PC-3 (cell line): ENCODE measurements at regions not wholly inside any gene's neighbourhood (a gene's known extent, or its start where the extent isn't known, plus 50 kb on each side); places are given as distances from the start of the nearest gene placed in this dataset.

ENCODE experiments used
- ATAC-seq: fragments of 200-7000 bp; cut with Tn5 transposase; 2 replicates; pipeline ENCODE4 v1.9.1; 2020; ENCODE audit warnings: mild to moderate bottlenecking, moderate library complexity
- BruUV-seq: library from RNA; stranded (reverse); fragments of 400-500 nt; replicated peaks from 2 replicates; lab custom pipeline; 2021; lab: Mats Ljungman, UMichigan
- CTCF ChIA-PET: fragments of 300-600 bp; sonication (Branson Sonifier 250); formaldehyde crosslinking; loops from one replicate; lab custom pipeline; 2022; ENCODE audit warnings: antibody characterized with exemption; lab: Charles Lee
- POLR2A ChIA-PET: fragments of 300-600 bp; sonication (Branson Sonifier 250); formaldehyde crosslinking; loops from one replicate; lab custom pipeline; 2022; ENCODE audit warnings: antibody characterized with exemption; ENCODE audit not compliant: unreplicated experiment; lab: Charles Lee
- DNase-seq: peaks from one replicate; pipeline ENCODE4 v3.0.0-alpha.2; 2015
- H2AFZ ChIP-seq: fragments of 300-600 bp; sonication (generic); 2 replicates; pipeline ENCODE4 v1.6.0; 2016; ENCODE audit warnings: antibody characterized with exemption, low read length
- H3F3A ChIP-seq: fragments of 300-600 bp; sonication (generic); one replicate; pipeline ENCODE4 v1.6.0; 2017; ENCODE audit warnings: antibody characterized with exemption, low read length, control low read depth, mild to moderate bottlenecking; ENCODE audit not compliant: unreplicated experiment
- H3K27ac ChIP-seq: fragments of 300-600 bp; sonication (generic); 2 replicates; pipeline ENCODE4 v1.5.1; 2016; ENCODE audit warnings: mild to moderate bottlenecking, low read length
- H3K27me3 ChIP-seq: fragments of 300-600 bp; sonication (generic); 2 replicates; pipeline ENCODE4 v1.6.1; 2016; ENCODE audit warnings: low read length, mixed read lengths
- H3K36me3 ChIP-seq: fragments of 300-600 bp; sonication (generic); 2 replicates; pipeline ENCODE4 v1.6.1; 2016; ENCODE audit warnings: low read depth, mixed run types, low read length, mixed read lengths
- H3K4me1 ChIP-seq: fragments of 300-600 bp; sonication (generic); 2 replicates; pipeline ENCODE4 v1.5.1; 2016; ENCODE audit warnings: low read length; ENCODE audit not compliant: insufficient read depth
- H3K4me2 ChIP-seq: fragments of 300-600 bp; sonication (generic); 2 replicates; pipeline ENCODE4 v1.6.0; 2016; ENCODE audit warnings: low read length
- H3K4me3 ChIP-seq: fragments of 300-600 bp; sonication (generic); 2 replicates; pipeline ENCODE4 v1.5.1; 2016; ENCODE audit warnings: mild to moderate bottlenecking, low read length, mixed read lengths
- H3K79me2 ChIP-seq: fragments of 300-600 bp; sonication (generic); 2 replicates; pipeline ENCODE4 v1.6.1; 2017; ENCODE audit warnings: low read length, mixed read lengths
- H3K9ac ChIP-seq: fragments of 300-600 bp; sonication (generic); 2 replicates; pipeline ENCODE4 v1.6.0; 2016; ENCODE audit warnings: mild to moderate bottlenecking, low read length
- H3K9me2 ChIP-seq: fragments of 300-600 bp; sonication (generic); replicated peaks from 2 replicates; pipeline ENCODE4 v1.6.1; 2016; ENCODE audit warnings: mixed run types, low read length, mixed read lengths
- H3K9me3 ChIP-seq: fragments of 300-600 bp; sonication (generic); 2 replicates; pipeline ENCODE4 v1.6.1; 2016; ENCODE audit warnings: low read length, mixed read lengths
- H4K20me1 ChIP-seq: fragments of 300-600 bp; sonication (generic); 2 replicates; pipeline ENCODE4 v1.6.1; 2016; ENCODE audit warnings: low read length, mixed read lengths
- EZH2 ChIP-seq: fragments of 300-600 bp; sonication (generic); IDR thresholded peaks from one replicate; pipeline ENCODE4 v1.6.1; 2017; ENCODE audit warnings: antibody characterized with exemption, mild to moderate bottlenecking, low read length; ENCODE audit not compliant: unreplicated experiment
- EZH2phosphoT487 ChIP-seq: fragments of 300-600 bp; sonication (generic); IDR thresholded peaks from 2 replicates; pipeline ENCODE4 v1.6.1; 2018; ENCODE audit warnings: mild to moderate bottlenecking, antibody characterized with exemption, low read length, borderline replicate concordance
- intact Hi-C: fragments of 100-400 bp; cut with micrococcal nuclease; formaldehyde crosslinking; loops from 2 replicates; pipeline ENCODE4 v1.9.0; 2023
- TF ChIP-seq, protein P1 (sequence below): fragments of 300-600 bp; sonication (generic); conservative IDR thresholded peaks from 2 replicates; pipeline ENCODE4 v1.5.1; 2017; ENCODE audit warnings: antibody characterized with exemption, low read depth, mild to moderate bottlenecking, low read length

DNA sequence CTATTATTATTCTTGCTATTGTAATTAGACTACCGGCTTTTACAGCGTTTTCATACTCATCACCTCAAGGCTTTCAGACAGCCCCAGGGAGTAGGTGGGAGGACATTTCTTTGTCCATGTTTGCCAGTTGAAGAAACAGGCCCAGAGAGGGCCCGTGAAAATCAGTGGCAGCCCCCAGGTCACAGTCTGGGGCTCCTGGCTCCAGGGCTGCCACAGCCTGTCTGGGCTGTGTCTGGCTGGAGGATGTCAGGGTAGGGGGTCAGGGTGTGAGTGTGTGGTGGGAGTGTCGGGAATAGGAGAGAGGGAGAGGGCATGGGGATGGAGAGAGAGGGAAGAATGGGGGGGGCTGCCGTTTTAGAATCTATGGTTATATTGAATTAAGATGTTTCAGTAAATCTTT lies 118.2 kb upstream of the TLE3 start:
- ChIA-PET CTCF (no interaction called here), POLR2A (no interaction called here)
- Histone ChIP-seq H3K9ac (no peak overlapping the region), H3K9me2 (no peaks in the 10 kb centered on the region), H4K20me1 (no peaks in the 10 kb centered on the region), H3F3A (no peaks in the 10 kb centered on the region), H3K27me3 (0 out of 2 replicates have a peak, but pooled peaks cover 8% of the 10 kb centered on the region), H3K9me3 (no peaks in the 10 kb centered on the region), H2AFZ (no peak overlapping the region), H3K4me3 (no peak overlapping the region), H3K4me1 (no peaks in the 10 kb centered on the region), H3K79me2 (no peaks in the 10 kb centered on the region), H3K27ac (no peak overlapping the region), H3K4me2 (no peak overlapping the region), H3K36me3 (no peaks in the 10 kb centered on the region)
- DNase-seq (no peak), ATAC-seq (no peak)
- intact Hi-C loops, result no loop called here
- no TSS peak for BruUV-seq
- TF ChIP-seq EZH2phosphoT487, result no peak
- TF ChIP-seq, protein P1, sequence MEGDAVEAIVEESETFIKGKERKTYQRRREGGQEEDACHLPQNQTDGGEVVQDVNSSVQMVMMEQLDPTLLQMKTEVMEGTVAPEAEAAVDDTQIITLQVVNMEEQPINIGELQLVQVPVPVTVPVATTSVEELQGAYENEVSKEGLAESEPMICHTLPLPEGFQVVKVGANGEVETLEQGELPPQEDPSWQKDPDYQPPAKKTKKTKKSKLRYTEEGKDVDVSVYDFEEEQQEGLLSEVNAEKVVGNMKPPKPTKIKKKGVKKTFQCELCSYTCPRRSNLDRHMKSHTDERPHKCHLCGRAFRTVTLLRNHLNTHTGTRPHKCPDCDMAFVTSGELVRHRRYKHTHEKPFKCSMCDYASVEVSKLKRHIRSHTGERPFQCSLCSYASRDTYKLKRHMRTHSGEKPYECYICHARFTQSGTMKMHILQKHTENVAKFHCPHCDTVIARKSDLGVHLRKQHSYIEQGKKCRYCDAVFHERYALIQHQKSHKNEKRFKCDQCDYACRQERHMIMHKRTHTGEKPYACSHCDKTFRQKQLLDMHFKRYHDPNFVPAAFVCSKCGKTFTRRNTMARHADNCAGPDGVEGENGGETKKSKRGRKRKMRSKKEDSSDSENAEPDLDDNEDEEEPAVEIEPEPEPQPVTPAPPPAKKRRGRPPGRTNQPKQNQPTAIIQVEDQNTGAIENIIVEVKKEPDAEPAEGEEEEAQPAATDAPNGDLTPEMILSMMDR, result no peak
- no peak for TF ChIP-seq EZH2

DNA sequence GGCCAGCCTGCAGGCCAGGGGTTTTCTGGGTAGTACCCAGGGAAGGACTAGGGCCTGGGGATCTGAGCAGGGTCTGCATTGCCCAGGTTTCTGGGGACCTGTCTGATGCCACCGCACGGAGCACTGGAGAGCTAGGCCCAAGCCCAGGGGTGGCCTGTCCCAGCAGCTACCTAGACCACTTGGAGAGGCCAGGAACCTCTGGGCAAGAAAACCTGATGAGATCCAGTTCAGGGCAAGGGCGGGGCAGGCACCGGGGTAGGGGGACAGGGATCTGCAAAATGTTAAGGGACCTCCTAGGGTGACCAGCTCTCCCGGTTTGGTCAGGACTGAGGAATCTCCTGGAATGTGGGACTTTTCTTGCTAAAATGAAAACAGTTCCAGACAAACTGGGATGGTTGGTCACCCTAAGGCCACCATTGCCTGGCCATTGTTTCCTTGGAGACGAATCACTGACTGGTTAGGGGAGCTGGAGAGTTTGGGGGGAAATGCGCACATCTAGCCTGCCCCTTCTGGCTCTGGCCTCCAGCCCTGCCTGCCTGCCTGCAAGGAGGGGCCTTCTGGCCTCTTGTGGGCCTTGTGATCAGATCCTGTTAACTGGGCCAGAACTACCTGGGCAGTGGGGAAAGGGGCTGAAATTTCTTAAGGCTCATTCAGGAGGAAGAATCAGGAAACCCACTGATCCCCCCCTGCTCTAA lies 117.4 kb upstream of the TLE3 start:
- ChIA-PET POLR2A (no interaction called here), CTCF (no interaction called here)
- H2AFZ ChIP-seq, result no peak overlapping the region
- BruUV-seq, result no TSS peak
- no peak overlapping the region for H3K4me2 ChIP-seq
- H3K79me2 ChIP-seq, result no peaks in the 10 kb centered on the region
- H3F3A ChIP-seq, result no peaks in the 10 kb centered on the region
- no peaks in the 10 kb centered on the region for H3K36me3 ChIP-seq
- H3K9me3 ChIP-seq, result no peaks in the 10 kb centered on the region
- TF ChIP-seq, protein P1, result no peak
- TF ChIP-seq EZH2 (no peak), EZH2phosphoT487 (no peak)
- H3K27ac ChIP-seq, result no peak overlapping the region
- no peak overlapping the region for H3K9ac ChIP-seq
- ATAC-seq (no peak), DNase-seq (no peak)
- intact Hi-C loops, result no loop called here
- no peaks in the 10 kb centered on the region for H3K4me1 ChIP-seq
- H3K27me3 ChIP-seq, result 0 out of 2 replicates have a peak, but pooled peaks cover 8% of the 10 kb centered on the region
- H3K4me3 ChIP-seq, result no peak overlapping the region
- no peaks in the 10 kb centered on the region for H4K20me1 ChIP-seq
- H3K9me2 ChIP-seq, result no peaks in the 10 kb centered on the region

DNA sequence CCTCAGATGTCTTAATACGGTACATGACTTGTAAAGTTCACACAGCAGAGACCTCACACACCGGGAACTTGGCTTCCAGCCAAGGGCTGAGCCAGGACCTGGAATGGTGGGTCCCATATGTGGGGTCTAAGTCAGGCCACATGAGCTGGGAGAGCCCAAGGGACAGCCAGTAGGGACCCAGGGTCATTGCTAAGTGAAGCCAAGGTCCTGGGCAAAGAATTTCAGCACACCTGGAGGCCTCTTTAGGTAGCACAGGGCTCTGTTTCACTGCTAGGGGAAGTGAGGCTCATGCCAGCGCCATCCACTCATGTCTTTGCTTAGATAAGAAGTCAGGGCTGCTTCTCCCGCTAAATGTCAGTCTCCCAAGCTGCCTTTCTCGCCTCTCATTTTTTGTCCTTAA lies 116.6 kb upstream of the TLE3 start:
- TF ChIP-seq EZH2, result no peak
- TF ChIP-seq, protein P1, result no peak
- TF ChIP-seq EZH2phosphoT487, result no peak
- H3K9me3 ChIP-seq, result no peaks in the 10 kb centered on the region
- H3K36me3 ChIP-seq, result no peaks in the 10 kb centered on the region
- H3K9me2 ChIP-seq, result no peaks in the 10 kb centered on the region
- H3K4me3 ChIP-seq, result no peak overlapping the region
- H4K20me1 ChIP-seq, result no peaks in the 10 kb centered on the region
- H3F3A ChIP-seq, result no peaks in the 10 kb centered on the region
- H3K27ac ChIP-seq, result no peak overlapping the region
- intact Hi-C loops, result no loop called here
- no peaks in the 10 kb centered on the region for H3K79me2 ChIP-seq
- no peaks in the 10 kb centered on the region for H3K4me1 ChIP-seq
- ChIA-PET POLR2A (no interaction called here), CTCF (no interaction called here)
- H3K27me3 ChIP-seq, result peaks cover 12% of the 10 kb centered on the region; the same call in 1 of the 2 replicates
- DNase-seq (no peak), ATAC-seq (no peak)
- H3K4me2 ChIP-seq, result no peak overlapping the region
- no peak overlapping the region for H2AFZ ChIP-seq
- no TSS peak for BruUV-seq
- H3K9ac ChIP-seq, result no peak overlapping the region
